Neural progenitor cell (in vitro differentiated cells): ENCODE measurements at regions not wholly inside any gene's neighbourhood (a gene's known extent, or its start where the extent isn't known, plus 50 kb on each side); places are given as distances from the start of the nearest gene placed in this dataset.

ENCODE experiments used
- DNase-seq: peaks from one replicate; pipeline ENCODE4 v3.0.0-alpha.2; 2016; ENCODE audit warnings: low spot score
- H2AFZ ChIP-seq: fragments of 200-600 bp; sonication (generic); replicated peaks from 2 replicates; pipeline ENCODE4 v1.6.1; 2016; ENCODE audit warnings: antibody characterized with exemption
- H3F3A ChIP-seq: fragments of 200-600 bp; sonication (generic); 2 replicates; pipeline ENCODE4 v1.6.1; 2016; ENCODE audit warnings: antibody characterized with exemption, low read depth
- H3K27ac ChIP-seq: fragments of 200-600 bp; sonication (generic); 2 replicates; pipeline ENCODE4 v1.5.1; 2016; ENCODE audit warnings: mild to moderate bottlenecking
- H3K27me3 ChIP-seq: fragments of 200-600 bp; sonication (generic); 2 replicates; pipeline ENCODE4 v1.6.1; 2016; ENCODE audit warnings: mild to moderate bottlenecking, moderate library complexity
- H3K36me3 ChIP-seq: fragments of 200-600 bp; sonication (generic); 2 replicates; pipeline ENCODE4 v1.5.1; 2016
- H3K4me1 ChIP-seq: fragments of 200-600 bp; sonication (generic); 2 replicates; pipeline ENCODE4 v1.6.1; 2016; ENCODE audit warnings: mixed run types
- H3K4me2 ChIP-seq: fragments of 200-600 bp; sonication (generic); 2 replicates; pipeline ENCODE4 v1.6.1; 2016
- H3K4me3 ChIP-seq: fragments of 200-600 bp; sonication (generic); 2 replicates; pipeline ENCODE4 v1.5.1; 2016
- H3K79me2 ChIP-seq: fragments of 200-600 bp; sonication (generic); 2 replicates; pipeline ENCODE4 v1.6.1; 2016; ENCODE audit warnings: low read depth
- H3K9ac ChIP-seq: fragments of 200-600 bp; sonication (generic); 2 replicates; pipeline ENCODE4 v1.6.1; 2016
- H3K9me3 ChIP-seq: fragments of 200-600 bp; sonication (generic); 2 replicates; pipeline ENCODE4 v1.5.1; 2016; ENCODE audit warnings: low read depth
- H4K20me1 ChIP-seq: fragments of 200-600 bp; sonication (generic); 2 replicates; pipeline ENCODE4 v1.6.1; 2016; ENCODE audit warnings: low read depth
- H3K27ac Mint-ChIP-seq: 3 replicates; pipeline ENCODE4 v1.8.0; 2021; ENCODE audit warnings: mixed read lengths
- H3K27me3 Mint-ChIP-seq: 2 replicates; pipeline ENCODE4 v1.8.0; 2022; ENCODE audit warnings: low read depth, mild to moderate bottlenecking, inconsistent platforms, moderate library complexity, mixed read lengths; ENCODE audit not compliant: insufficient read depth
- H3K36me3 Mint-ChIP-seq: 3 replicates; pipeline ENCODE4 v1.8.0; 2021; ENCODE audit warnings: mixed read lengths
- H3K4me1 Mint-ChIP-seq: 3 replicates; pipeline ENCODE4 v1.8.0; 2021; ENCODE audit warnings: mixed read lengths
- H3K4me3 Mint-ChIP-seq: 3 replicates; pipeline ENCODE4 v1.8.0; 2021; ENCODE audit warnings: mild to moderate bottlenecking, moderate library complexity, mixed read lengths
- H3K9me3 Mint-ChIP-seq: 3 replicates; pipeline ENCODE4 v1.8.0; 2020; ENCODE audit warnings: mixed read lengths
- CTCF ChIP-seq: fragments of 200-600 bp; sonication (generic); IDR thresholded peaks from 2 replicates; pipeline ENCODE4 v1.5.1; 2017; ENCODE audit warnings: antibody characterized with exemption, mild to moderate bottlenecking
- EZH2 ChIP-seq: fragments of 200-600 bp; sonication (generic); IDR thresholded peaks from 2 replicates; pipeline ENCODE4 v1.6.1; 2017; ENCODE audit warnings: antibody characterized with exemption, mild to moderate bottlenecking, moderate library complexity
- EZH2phosphoT487 ChIP-seq: fragments of 200-600 bp; sonication (generic); IDR thresholded peaks from 2 replicates; pipeline ENCODE4 v1.6.1; 2017; ENCODE audit warnings: antibody characterized with exemption

DNA sequence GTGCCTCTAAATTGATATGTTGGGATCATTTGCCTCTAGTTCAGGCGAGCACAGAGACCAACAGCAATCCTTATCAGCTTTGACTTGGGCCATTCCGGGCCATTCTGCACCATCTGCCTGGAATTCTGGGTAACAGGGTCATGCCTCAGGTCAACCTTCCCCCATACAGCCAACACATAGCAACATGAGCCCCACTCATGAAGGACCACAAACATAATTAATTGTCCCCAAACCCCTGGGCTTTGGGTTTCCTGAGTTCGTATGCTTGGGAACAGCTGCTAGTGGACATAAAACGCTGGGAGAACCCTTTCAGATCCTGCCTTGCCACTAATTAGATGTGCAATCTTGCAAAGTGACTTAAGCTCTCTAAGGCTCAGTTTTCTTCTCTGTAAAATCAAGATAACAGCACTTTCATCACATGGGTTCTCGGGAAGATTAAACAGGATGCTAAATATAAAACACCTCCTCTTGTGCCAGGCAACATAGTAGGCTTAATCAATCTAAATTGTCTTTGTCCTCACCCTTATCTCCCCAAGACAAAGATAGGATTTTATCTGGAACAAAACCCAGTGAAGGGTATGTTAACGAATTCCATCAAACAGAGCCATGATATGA lies 426.5 kb downstream of the CD83 start:
- DNase-seq: no peak
- Histone ChIP-seq H3K27me3 (no peaks in the 10 kb centered on the region), H3K4me2 (no peak overlapping the region), H2AFZ (no peak overlapping the region), H3K9ac (no peak overlapping the region), H3K4me1 (peaks cover 36% of the 10 kb centered on the region), H3K27ac (no peak overlapping the region), H3K79me2 (no peaks in the 10 kb centered on the region), H4K20me1 (no peaks in the 10 kb centered on the region), H3F3A (peaks cover 15% of the 10 kb centered on the region), H3K9me3 (no peaks in the 10 kb centered on the region), H3K36me3 (no peaks in the 10 kb centered on the region), H3K4me3 (no peak overlapping the region)
- H3K36me3 Mint-ChIP-seq: no peaks in the 10 kb centered on the region
- no peak overlapping the region for H3K4me3 Mint-ChIP-seq
- H3K27ac Mint-ChIP-seq: no peak overlapping the region
- TF ChIP-seq CTCF (no peak), EZH2 (no peak), EZH2phosphoT487 (no peak)
- peaks cover 8% of the 10 kb centered on the region for H3K27me3 Mint-ChIP-seq
- H3K9me3 Mint-ChIP-seq: no peaks in the 10 kb centered on the region
- peaks cover 47% of the 10 kb centered on the region for H3K4me1 Mint-ChIP-seq

GRCh38 chr6:14544666-14545065 lies 427.1 kb downstream of the CD83 start:
- TF ChIP-seq EZH2phosphoT487 (no peak), CTCF (no peak), EZH2 (no peak)
- Histone ChIP-seq H3K9me3 (no peaks in the 10 kb centered on the region), H3K27me3 (no peaks in the 10 kb centered on the region), H3K9ac (no peak overlapping the region), H2AFZ (no peak overlapping the region), H3K36me3 (no peaks in the 10 kb centered on the region), H3K4me2 (no peak overlapping the region), H4K20me1 (no peaks in the 10 kb centered on the region), H3F3A (peaks cover 15% of the 10 kb centered on the region), H3K4me3 (no peak overlapping the region), H3K4me1 (peaks cover 41% of the 10 kb centered on the region), H3K27ac (no peak overlapping the region), H3K79me2 (no peaks in the 10 kb centered on the region)
- Mint-ChIP-seq H3K36me3 (no peaks in the 10 kb centered on the region), H3K27ac (no peak overlapping the region), H3K9me3 (no peaks in the 10 kb centered on the region), H3K4me1 (peaks cover 53% of the 10 kb centered on the region), H3K27me3 (peaks cover 8% of the 10 kb centered on the region), H3K4me3 (no peak overlapping the region)
- no peak for DNase-seq

GRCh38 chr6:14545496-14545895 lies 427.9 kb downstream of the CD83 start:
- no peaks in the 10 kb centered on the region for H3K27me3 ChIP-seq
- no peak overlapping the region for H3K4me2 ChIP-seq
- H3K79me2 ChIP-seq: no peaks in the 10 kb centered on the region
- H3K36me3 ChIP-seq: no peaks in the 10 kb centered on the region
- H3K27ac Mint-ChIP-seq: no peak overlapping the region
- H3F3A ChIP-seq: peaks cover 10% of the 10 kb centered on the region
- H3K9me3 ChIP-seq: no peaks in the 10 kb centered on the region
- H3K9ac ChIP-seq: no peak overlapping the region
- no peak for DNase-seq
- H4K20me1 ChIP-seq: no peaks in the 10 kb centered on the region
- no peak overlapping the region for H3K27ac ChIP-seq
- no peak overlapping the region for H3K4me3 Mint-ChIP-seq
- peaks cover 34% of the 10 kb centered on the region for H3K4me1 ChIP-seq
- peaks cover 8% of the 10 kb centered on the region for H3K27me3 Mint-ChIP-seq
- H3K4me3 ChIP-seq: no peak overlapping the region
- no peaks in the 10 kb centered on the region for H3K36me3 Mint-ChIP-seq
- H3K9me3 Mint-ChIP-seq: no peaks in the 10 kb centered on the region
- no peak overlapping the region for H2AFZ ChIP-seq
- H3K4me1 Mint-ChIP-seq: peaks cover 55% of the 10 kb centered on the region
- no peak for TF ChIP-seq EZH2phosphoT487
- TF ChIP-seq CTCF: no peak
- TF ChIP-seq EZH2: no peak
